Panc1 (cell line): ENCODE measurements at regions not wholly inside any gene's neighbourhood (a gene's known extent, or its start where the extent isn't known, plus 50 kb on each side); places are given as distances from the start of the nearest gene placed in this dataset.

Experiments
- CTCF ChIP-seq: fragments of 450-650 bp; IDR thresholded peaks from 2 replicates; pipeline ENCODE4 v1.5.1; 2017; ENCODE audit warnings: mild to moderate bottlenecking
- POLR2AphosphoS5 ChIP-seq: IDR thresholded peaks from 2 replicates; pipeline ENCODE4 v1.6.1; 2012; ENCODE audit warnings: mild to moderate bottlenecking, low read depth, low read length, moderate library complexity

- TF ChIP-seq CTCF, result no peak
- no peak for TF ChIP-seq POLR2AphosphoS5
Observed at GRCh38 chr12:113664224-113664681, 192.6 kb upstream of the LHX5 start.
